ENCODE measurements at regions not wholly inside any gene's neighbourhood (a gene's known extent, or its start where the extent isn't known, plus 50 kb on each side); places are given as distances from the start of the nearest gene placed in this dataset.

DNA sequence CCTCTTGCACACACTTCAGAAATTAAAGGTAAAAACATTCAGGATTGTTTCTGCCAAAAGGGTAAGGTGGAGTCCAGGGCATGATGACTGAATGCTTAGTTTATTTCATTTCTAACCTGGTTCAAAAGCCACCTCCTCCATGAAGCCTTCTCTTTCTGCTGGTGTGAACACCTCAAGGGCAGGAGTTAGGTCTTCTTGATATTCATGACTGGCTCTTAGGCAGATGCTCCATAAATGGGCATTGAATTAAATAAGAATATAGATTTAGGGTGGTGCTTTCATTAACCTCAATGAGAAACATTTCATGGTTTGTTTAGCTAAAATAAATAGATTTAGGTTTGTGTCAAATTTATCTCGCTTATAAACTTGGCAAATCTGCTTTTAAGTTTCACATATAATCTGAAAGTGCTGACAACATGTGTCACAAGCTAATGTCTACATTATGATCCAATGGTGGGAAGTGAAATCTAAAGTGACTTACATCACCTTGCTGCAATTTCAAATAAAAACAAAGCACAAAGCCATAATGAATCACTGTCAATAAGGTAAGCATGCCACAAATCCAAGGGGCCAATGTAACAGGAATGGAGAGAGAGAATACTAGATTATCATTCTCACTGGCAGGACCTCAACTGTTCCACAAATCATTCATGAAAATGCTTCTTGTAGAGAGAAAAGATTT is 72.7 kb upstream of the GRIP1 start:
- Histone ChIP-seq H4K8ac (replicated peaks; ENCODE audit: insufficient read length, low read depth, low read length) (no peak overlapping the region), H3K18ac (ENCODE audit: insufficient read length, low read depth, low read length) (no peak overlapping the region), H3K9me3 (ENCODE audit: control insufficient read depth, low read depth, low read length) (no peaks in the 10 kb centered on the region), H3K14ac (ENCODE audit: insufficient read depth, low read length) (no peak overlapping the region), H2BK20ac (ENCODE audit: low read depth, low read length, poor library complexity, severe bottlenecking) (no peak overlapping the region), H3K79me2 (ENCODE audit: insufficient read depth, low read length) (no peaks in the 10 kb centered on the region), H3T11ph (ENCODE audit: low read length) (no peak overlapping the region), H3K4me1 (ENCODE audit: insufficient read depth, low read length) (no peaks in the 10 kb centered on the region; the same call in 1 of the 2 replicates), H3K23ac (ENCODE audit: insufficient read length, low read depth, low read length) (no peak overlapping the region), H2AK5ac (ENCODE audit: insufficient read length, low read length) (no peak overlapping the region), H3K27ac (ENCODE audit: insufficient read length, low read depth, low read length) (no peak overlapping the region), H2BK5ac (ENCODE audit: insufficient read length, low read length) (no peak overlapping the region), H3K4ac (ENCODE audit: low read depth, low read length) (no peak overlapping the region), H4K5ac (ENCODE audit: insufficient read length, low read depth, low read length) (no peak overlapping the region), H3K4me2 (ENCODE audit: insufficient read depth, insufficient read length, low read length) (no peak overlapping the region), H2BK12ac (ENCODE audit: insufficient read length, low read depth, low read length) (no peak overlapping the region), H2AFZ (ENCODE audit: low read length) (no peak overlapping the region), H3K27me3 (ENCODE audit: insufficient read depth, low read length) (no peaks in the 10 kb centered on the region), H2BK15ac (ENCODE audit: low read depth, low read length) (no peak overlapping the region), H4K20me1 (ENCODE audit: control insufficient read depth, insufficient read depth, insufficient read length) (no peaks in the 10 kb centered on the region), H3K23me2 (ENCODE audit: insufficient read length, low read depth, low read length, poor library complexity, severe bottlenecking) (no peaks in the 10 kb centered on the region), H3K79me1 (ENCODE audit: insufficient read depth, low read depth, low read length, poor library complexity, severe bottlenecking) (no peaks in the 10 kb centered on the region), H3K9ac (ENCODE audit: extremely low read depth, insufficient read length, low read length) (no peak overlapping the region), H2BK120ac (ENCODE audit: low read depth, low read length, poor library complexity, severe bottlenecking) (no peak overlapping the region), H3K56ac (ENCODE audit: insufficient read length, low read depth, low read length) (no peak overlapping the region), H4K91ac (ENCODE audit: insufficient read length, low read depth, low read length) (no peak overlapping the region)
- Mint-ChIP-seq H3K36me3 (ENCODE audit: insufficient read depth in 1 of 3, low read depth in 3 of 3) (no peaks in the 10 kb centered on the region; a peak in 1 of 7 replicates), H3K9me3 (no peaks in the 10 kb centered on the region), H3K27me3 (ENCODE audit: low read depth) (no peaks in the 10 kb centered on the region), H3K27ac (no peak overlapping the region), H3K4me1 (peaks cover 19% of the 10 kb centered on the region in 2 experiments), H3K4me3 (no peak overlapping the region)
- no peak for DNase-seq
- TF ChIP-seq, protein P1, sequence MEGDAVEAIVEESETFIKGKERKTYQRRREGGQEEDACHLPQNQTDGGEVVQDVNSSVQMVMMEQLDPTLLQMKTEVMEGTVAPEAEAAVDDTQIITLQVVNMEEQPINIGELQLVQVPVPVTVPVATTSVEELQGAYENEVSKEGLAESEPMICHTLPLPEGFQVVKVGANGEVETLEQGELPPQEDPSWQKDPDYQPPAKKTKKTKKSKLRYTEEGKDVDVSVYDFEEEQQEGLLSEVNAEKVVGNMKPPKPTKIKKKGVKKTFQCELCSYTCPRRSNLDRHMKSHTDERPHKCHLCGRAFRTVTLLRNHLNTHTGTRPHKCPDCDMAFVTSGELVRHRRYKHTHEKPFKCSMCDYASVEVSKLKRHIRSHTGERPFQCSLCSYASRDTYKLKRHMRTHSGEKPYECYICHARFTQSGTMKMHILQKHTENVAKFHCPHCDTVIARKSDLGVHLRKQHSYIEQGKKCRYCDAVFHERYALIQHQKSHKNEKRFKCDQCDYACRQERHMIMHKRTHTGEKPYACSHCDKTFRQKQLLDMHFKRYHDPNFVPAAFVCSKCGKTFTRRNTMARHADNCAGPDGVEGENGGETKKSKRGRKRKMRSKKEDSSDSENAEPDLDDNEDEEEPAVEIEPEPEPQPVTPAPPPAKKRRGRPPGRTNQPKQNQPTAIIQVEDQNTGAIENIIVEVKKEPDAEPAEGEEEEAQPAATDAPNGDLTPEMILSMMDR (conservative IDR thresholded peaks at IDR 0.05) = no peak
- no CpG with 5 or more reads among the region's 1 CpG for WGBS (ENCODE audit: extremely low coverage, insufficient read length, low lambda C conversion rate)
